GM19043 (cell line): ENCODE measurements at regions not wholly inside any gene's neighbourhood (a gene's known extent, or its start where the extent isn't known, plus 50 kb on each side); places are given as distances from the start of the nearest gene placed in this dataset.
"Not testable (repeated sequence)": the region's sequence is repeated elsewhere in the genome, so short reads cannot be mapped to it uniquely, and the experiment has no call there.

ENCODE experiments used
- ATAC-seq: cut with Tn5 transposase; IDR thresholded peaks from one replicate; pipeline ENCODE4 v1.9.1; 2021; ENCODE audit warnings: low read depth; ENCODE audit not compliant: unreplicated experiment

DNA sequence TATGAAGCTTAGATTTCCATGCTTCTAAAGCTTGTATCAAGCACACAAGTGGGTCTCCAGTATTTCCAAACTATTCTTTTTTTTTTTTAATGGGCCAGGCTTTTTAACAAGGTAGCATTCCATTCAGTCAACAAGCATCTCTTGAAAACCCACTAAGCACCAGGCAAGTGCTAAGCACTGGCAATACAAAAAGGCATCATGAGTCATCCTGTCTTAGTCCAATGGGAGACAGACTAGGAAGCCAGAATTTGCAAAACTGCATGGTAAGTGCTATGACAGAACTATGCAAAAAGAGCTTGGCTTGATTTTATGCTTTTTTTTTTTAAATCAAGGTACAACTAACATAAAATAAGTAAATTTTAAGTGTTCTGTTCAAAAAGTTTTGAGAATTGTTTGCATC is 109.3 kb upstream of the DST start:
- no peak for ATAC-seq

DNA sequence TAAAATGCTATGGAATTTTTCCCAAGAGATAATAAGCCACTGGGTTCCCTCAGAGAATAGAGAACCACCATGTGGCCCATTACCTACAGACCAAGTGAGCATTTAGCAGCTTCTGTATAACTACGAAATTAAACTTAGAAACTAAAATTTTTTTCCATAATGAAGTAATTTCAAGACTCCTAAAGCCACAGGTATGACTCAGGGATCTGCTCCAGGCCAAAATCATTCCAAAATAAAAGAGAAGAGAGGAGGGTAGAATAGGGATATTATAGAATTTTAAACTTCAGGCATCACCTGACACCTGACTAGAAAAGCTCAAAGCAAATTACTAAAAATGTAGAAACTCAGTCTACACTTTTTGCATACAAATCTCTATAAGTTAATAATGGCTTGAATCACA is 108.9 kb upstream of the DST start:
- no peak for ATAC-seq

DNA sequence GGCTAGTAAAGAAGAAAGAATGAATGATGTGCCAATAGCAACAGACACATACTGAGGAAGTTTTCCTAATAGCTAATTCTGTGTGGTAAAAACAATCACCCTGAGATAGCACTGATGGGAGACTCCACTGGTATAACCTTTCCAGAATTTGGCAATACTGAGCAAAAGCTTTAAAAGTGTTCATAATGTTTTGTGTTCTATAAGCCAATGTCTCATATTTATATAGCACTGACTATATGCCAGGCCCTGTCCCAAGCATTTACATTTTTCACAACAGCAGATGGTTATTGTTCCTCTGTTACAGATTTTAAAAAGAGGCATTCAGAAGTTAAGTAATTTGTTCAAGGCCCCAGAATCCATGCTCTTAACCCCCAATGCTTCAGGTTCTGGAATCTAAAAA is 108.0 kb upstream of the DST start:
- no peak for ATAC-seq

DNA sequence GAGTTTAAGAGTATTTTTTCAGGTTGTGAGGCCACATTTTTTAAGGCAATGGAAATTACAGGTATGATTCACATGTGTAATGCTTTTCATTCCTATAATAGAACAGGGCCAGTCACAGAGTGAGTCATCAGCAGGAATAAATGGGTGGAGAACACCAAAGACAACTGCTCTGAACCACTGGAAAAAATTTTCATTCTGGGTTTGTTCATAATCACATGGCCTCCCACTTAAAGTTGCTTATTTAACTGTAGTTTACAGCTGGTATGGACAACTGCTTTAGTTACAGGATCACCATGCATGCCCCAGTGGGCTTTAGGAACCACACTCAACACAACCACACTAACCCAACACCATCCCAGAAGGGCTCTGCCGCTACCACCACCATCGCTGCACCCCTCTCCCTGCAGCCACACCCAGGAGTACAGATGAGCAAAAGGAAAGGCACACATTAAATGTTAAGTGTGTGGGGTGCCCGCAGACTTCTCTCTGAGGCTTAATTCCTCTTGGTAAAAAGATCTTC is 107.0 kb upstream of the DST start:
- ATAC-seq: no peak

DNA sequence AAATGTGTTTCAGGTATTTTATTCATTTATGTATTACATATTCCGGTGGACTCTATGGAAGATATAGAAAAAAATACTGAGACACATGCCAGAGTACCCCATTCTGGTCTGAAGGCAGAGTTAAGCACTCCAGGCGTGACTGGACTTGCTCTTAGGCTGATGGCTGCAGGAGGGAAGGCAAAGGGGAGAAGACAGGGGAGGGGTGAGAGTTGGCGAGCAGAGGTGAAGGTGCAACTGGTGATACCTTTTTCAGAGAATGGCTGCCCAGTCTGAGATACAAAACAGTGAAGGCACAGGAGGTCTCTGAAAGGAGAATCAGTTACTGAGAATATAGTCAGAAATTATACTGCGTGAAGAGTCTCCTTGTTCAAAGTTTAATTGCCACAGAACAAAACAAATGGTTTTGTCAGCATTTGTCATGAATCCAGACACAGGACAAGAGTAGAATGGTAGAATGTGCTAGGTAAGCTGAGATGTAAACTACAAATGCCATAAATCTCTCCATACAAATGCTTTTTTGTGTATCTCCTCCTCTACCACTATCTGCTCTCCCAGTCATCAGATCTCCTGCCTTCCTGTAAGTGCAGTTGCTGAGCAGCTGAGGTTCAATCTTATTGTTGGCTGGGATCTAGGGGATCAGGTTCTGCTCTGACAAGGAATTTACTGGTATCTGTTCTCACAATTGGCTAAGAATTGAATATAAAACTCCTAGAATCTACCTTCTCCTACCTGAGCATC is 104.2 kb upstream of the DST start:
- ATAC-seq: no peak

DNA sequence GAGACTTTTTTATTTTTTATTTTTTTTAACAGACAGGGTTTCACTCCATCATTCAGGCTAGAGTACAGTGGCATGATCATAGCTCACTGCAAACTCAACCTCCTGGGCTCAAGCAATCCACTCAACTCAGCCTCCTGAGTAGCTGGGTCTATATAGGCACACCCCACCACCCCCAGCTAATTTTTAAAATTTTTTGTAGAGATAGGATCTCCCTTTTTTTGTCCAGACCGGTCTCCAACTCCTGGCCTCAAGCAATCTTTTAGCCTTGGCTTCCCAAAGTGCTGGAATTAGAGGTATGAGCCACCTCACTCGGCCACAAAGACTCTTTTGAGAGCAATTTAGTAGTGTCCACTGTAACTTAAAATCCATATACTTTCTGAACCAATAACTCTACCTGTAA is 103.3 kb upstream of the DST start:
- ATAC-seq: no peak

DNA sequence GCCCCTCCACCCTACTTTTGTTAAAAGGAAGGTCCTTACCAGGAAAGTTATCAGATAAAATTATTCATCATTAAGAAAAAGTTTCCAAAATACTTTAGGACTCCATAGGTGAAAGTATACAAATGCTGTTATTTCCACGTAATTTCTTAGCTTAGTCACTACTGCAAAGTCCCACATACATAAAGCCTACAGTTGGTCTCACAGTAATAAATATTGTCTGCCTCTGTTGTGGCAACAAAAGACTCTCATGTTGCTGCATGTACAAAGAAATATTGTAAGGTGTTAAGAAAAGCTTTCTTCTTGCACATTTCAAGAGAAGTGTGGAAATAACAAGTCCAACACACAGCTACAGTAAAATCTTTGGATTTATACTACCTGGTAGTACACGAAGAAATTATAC is 102.4 kb upstream of the DST start:
- ATAC-seq: no peak

DNA sequence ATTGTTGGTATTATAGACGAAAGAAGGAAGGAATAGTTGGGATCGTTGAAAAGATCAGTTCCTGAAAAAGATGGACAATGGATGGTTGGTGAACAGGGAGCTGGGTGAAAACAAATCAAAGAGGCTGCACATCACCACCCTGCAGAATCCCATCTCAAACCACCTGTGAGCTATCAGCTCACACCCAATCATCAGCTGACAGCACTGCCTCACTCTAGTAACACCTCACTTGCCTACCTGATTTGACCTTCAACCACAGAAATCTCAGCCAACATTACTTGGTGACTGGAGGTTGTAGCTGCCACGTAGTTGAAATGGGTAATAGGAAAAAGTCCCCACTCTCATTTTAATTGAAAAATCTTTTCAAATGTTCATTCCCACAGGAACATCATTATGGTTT is 101.8 kb upstream of the DST start:
- no peak for ATAC-seq

DNA sequence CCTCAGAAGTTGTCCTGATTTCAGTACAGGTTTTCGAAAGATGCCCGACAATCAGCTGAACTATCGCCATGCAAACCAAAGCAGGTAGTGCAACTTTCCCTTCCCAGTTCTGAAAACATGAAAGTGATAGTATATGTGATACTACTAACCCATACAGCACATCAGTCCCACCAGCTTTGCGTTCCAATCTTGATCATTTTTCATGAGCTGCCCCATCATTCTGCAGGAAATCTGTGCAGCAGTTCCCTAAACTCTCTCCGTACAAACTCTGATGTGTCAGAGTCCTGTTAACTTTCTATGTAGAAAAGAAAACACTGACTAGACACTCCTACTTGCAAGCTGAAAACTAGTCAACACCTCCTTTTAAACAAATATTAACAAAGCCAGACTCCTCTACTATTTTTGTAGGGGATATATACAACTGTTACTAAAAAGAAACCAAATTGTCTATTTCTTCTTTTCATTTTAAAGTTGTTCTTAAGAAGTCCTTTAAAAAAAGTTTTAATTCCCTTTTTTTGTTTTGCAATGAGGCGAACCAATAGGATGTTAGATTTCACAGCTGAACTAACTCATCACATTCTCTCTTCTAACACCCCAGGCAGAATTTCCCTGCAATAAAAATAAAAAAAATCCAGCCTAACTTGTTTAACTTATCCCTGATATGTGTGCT is 99.6 kb upstream of the DST start:
- ATAC-seq: peak; percentile 68

DNA sequence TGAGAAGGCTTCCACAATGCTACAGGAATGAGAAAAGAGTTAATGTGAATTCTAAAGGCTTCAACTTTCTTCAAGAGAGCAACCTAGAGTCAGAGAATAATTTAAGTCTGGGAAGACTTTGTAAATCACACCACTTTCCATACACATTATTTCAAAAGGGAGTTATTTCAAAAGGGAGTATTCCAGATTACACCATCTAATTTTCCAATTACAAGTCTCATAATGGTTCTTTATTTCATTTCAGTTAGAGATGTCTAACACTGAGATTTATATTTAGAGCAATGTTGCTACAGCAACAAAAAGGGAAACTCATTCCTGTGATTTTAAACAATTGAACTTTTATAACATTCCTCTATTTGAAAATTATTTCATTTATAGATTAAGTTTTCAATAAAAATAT is 98.8 kb upstream of the DST start:
- no peak for ATAC-seq

DNA sequence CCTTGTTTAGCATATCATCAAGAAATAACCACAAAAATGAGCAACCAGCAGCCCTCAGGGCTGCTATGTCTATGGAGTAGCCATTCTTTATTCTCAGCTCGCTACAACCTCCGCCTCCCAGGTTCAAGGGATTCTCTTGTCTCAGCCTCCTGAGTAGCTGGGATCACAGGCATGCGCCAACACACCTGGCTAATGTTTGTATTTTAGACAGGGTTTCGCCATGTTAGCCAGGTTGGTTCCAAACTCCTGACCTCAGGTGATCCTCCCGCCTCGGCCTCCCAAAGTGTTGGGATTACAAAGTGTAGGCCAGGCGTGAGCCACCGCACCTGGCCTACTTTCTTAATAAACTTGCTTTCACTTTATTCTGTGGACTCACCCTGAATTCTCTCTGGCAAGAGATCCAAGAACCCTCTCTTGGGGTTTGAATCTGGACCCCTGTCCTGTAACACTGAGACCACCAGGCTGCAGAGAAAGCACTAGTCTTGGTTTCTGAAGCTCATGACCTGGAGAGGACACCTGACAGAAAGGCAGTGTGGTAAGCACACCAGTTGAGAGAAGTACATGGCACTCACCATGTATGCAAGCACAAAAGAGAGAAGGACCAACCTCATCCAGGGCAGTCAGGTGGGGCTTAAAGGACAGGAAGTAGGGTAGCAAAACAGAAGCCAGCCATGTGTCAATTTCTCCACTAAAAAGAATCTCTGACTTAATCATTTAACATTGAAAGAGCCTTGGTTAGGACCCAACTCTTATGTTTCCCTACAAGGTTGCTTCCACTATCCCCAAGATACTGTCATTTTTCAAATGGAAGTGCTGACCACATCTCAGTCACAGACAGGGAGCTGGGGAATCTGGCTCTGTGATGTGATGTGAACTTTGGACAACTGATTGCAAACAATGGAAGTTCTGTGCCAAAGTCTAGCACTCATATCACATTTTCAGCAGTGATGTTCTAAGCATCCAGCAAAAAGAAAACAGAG is 97.4 kb upstream of the DST start:
- ATAC-seq: no peak

DNA sequence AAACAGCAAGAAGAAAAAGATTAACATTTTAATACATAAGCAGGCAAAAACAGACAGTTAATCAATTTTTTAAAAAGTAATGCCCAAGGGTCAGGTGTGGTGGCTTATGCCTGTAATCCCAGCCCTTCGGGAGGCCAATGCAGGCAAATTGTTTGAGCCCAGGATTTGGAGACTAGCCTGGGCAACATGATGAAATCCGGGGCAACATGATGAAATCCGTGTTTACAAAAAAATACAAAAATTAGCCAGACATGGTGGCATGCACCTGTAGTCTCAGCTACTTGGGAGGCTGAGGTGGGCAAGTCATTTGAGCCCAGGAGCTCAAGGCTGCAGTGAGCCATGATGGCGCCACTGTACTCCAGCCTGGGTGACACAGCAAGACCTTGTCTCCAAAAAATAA is 94.1 kb upstream of the DST start:
- ATAC-seq: no peak

DNA sequence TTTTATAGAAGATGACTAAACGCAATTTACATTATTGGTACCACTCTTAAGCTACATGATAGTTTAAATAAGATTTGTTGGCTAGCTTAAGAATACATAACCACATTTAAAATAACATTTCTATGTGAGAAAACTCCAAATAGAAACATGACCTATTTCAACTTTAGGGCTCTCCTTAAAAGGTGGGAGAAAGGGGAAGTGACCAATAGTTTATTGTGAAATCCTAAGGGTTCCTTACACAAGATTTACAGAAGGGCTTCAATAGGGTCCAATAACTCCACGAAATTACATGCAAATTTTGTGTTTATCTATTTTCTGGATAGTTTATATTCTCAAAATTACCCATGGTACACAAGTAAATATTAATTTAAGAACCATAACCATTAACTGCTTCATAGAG is 91.6 kb upstream of the DST start:
- ATAC-seq: no peak

DNA sequence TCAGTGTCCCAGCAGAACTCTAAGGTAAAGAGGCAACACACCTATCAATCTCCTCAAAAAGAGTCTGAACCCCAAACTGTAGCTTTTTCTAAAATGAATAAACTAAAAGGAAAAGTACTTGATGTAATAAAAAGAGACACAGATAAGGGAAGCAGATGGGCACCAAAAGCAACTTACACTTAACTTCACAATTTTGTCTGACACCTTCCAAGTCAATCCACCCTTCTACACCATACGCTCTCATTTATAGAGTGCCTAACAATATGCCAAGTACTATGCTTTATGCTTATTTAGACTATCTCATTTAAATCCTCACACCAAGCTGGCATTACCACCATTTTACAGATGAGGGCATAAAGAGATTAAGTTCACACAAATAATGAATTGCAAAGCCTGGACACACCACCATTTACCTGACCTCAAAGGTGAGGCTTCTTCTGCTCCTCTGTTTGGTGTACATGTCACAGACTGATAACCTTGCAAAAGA is 90.6 kb upstream of the DST start:
- ATAC-seq: no peak

DNA sequence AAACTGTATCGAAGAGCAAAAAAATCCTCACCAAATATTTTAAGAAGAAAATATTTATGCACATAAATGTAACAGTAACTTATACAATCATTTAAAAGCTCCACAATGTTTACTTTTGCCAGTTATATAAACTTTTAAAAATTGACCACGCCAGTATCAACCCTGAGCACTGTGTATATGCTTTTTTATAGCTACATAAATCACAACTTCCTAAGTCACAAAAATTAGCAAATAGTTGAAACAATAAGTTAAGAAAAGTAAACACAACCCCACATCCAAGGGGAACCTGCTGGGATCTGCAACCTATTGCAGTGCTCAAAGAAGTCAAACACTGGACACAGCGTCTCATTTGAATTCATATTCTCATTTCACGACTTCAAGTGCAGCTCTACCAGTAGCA is 89.8 kb upstream of the DST start:
- no peak for ATAC-seq

DNA sequence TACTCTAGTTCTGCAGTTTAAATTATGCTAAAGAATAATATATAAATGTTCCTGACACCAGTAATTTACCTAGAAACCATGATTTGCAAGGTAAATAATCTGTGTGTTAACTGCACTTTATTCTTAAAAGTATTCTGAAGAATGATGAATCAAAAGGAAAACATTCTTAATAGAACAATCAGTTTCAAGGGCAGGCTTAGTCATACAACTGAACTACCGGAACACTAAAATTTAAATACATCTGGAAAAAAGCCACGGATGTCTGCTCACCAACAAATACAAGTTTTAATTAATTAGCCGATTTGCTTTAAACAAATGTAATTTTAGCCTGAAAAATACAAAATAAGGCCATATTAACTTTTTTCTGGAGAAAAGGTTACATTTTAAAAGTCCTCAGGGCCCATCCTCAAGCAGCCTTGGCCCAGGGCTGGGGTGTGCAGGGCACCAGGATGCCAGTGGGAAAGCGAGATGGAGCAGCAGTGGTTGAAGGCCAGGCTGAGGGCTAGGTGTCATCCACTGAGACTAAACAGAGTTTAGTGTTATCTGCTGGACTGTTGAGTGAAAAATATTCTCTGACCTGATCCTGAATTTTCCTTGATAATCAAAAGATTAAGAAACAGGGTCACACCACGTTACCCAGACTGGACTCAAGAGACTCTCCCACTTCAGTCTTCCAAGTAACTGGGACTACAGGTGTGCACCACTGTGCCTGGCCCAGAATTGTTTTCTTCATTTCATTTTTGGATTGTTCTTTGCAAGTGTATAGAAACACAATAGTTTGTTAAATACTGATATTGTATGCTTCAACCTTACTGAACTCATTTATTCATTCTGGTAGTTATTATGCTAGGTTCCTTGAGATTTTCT is 88.2 kb upstream of the DST start:
- ATAC-seq: no peak

DNA sequence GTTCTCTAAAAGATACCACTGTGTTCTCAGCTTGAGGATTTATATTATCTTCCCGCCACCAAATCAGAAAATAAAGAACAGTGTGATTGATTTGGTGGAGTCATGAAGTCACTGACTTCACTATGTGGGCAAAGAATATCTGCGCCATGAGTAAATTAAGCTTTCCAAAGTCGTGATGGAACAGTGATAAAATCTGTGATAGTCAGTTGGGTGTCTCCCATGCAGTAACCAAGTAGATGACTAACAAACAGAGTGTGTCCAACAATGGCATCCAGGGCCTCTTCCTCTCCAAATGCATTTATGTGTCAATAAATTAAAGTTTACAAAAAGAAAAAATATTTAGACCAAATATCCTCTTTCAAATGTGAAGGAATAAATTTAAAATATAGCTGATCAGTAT is 87.0 kb upstream of the DST start:
- ATAC-seq: no peak

DNA sequence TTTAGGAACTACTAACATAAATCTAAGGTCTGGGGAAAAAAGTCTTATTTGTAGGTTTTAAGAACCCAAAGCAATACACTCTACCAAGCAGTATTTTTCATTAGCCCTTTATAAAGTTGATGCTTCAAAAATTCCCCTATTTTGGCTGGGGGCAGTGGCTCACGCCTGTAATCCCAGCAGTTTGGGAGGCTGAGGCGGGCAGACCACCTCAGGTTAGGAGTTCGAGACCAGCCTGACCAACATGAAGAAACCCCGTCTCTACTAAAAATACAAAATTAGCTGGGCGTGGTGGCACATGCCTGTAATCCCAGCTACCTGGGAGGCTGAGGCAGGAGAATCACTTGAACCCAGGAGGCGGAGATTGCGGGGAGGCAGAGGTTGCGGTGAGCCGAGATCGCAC is 86.5 kb upstream of the DST start:
- not testable (repeated sequence) for ATAC-seq

DNA sequence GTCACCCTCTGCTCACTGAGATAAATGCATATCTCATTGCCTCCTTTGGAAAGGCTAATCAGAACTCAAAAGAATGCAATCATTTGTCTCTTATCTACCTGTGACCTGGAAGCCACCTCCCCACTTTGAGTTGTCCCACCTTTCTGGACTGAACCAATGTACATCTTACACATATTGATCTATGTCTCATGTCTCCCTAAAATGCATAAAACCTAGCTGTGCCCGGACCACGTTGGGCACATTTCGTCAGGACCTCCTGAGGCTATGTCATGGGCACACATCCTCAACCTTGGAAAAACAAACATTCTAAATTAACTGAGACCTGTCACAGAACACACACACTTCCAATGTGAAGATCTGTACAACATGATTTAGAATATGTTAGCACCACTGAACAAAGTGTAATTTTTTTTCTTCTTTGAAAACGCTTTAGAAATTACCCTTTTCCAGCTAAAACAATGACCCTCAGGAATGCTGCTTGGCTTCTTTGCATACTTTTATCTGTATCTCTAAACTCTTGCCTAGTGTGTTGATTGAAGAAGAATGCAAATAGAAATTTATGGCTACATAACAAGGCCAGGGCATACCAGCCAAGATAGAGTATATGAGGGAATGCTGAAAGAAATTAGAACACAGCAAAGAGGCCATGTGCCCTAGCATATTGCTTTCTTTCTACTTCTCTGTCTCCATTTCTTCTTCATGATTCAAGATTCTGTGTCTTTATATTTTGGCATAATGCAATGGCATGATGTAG is 84.6 kb upstream of the DST start:
- no peak for ATAC-seq
